ENCODE measurements at regions not wholly inside any gene's neighbourhood (a gene's known extent, or its start where the extent isn't known, plus 50 kb on each side); places are given as distances from the start of the nearest gene placed in this dataset.

DNA sequence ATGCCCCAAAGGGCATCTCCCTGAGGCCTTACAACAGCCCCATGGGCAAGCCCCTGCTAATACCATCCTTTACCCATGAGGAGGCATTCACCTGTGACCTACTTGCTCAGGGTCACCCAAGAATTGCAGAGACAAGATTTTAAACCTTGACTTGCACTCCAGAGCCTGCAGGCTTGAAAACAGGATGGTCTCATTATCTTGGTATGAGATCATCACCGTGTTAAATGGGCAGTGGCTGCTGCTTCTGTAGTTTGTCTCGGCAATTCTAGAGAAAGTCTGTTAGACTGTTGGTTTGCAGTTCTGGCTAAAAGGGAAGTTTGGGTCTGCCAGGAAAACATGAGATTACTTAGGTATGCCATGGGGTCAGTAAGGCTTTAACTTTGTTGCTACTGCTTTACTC is 698.9 kb downstream of the GALR1 start:
- TF ChIP-seq ISL1 (CRISPR knock-in tag; IDR thresholded peaks at IDR 0.05) (no peak), TOX (CRISPR knock-in tag; IDR thresholded peaks at IDR 0.05; ENCODE audit: borderline replicate concordance) (no peak), ARNTL (CRISPR knock-in tag; IDR thresholded peaks at IDR 0.05; ENCODE audit: borderline replicate concordance, low read depth) (no peak), OSR1 (CRISPR knock-in tag; IDR thresholded peaks at IDR 0.05) (no peak)
